ENCODE measurements at regions not wholly inside any gene's neighbourhood (a gene's known extent, or its start where the extent isn't known, plus 50 kb on each side); places are given as distances from the start of the nearest gene placed in this dataset.

GRCh38 chr3:127454051-127454450, 136.5 kb downstream of the TPRA1 start:
- Histone ChIP-seq H3K79me2 (ENCODE audit: insufficient read depth) (no peaks in the 10 kb centered on the region), H3K36me3 (replicated peaks in 1 of 2; ENCODE audit: control insufficient read depth in 1 of 2, insufficient read depth in 2 of 2, low read length in 1 of 2) (no peaks in the 10 kb centered on the region), H3K9me2 (no peaks in the 10 kb centered on the region), H3K4me3 (ENCODE audit: low read depth in 2 of 2, low read length in 1 of 2) (no peak overlapping the region), H3K9ac (no peak overlapping the region), H2AFZ (ENCODE audit: low read depth) (no peak overlapping the region), H3K9me3 (no peaks in the 10 kb centered on the region), H4K20me1 (ENCODE audit: insufficient read depth) (no peaks in the 10 kb centered on the region), H3K4me1 (ENCODE audit: control insufficient read depth in 1 of 2, insufficient read depth in 2 of 2, low read depth in 1 of 2, low read length in 1 of 2) (peaks cover 7 to 13% of the 10 kb centered on the region in 2 experiments; a peak in 2 of 4 replicates), H3K27ac (ENCODE audit: low read depth in 2 of 2, low read length in 1 of 2) (no peak overlapping the region), H3F3A (replicated peaks; ENCODE audit: insufficient read depth) (no peaks in the 10 kb centered on the region), H3K27me3 (ENCODE audit: insufficient read depth) (no peaks in the 10 kb centered on the region), H3K4me2 (no peak overlapping the region)
- POLR2A ChIA-PET = interaction anchor here (1.4 kb wide), 1 partner anchor 443 kb away, joined by 5 read pairs; no protein-coding TSS in a partner anchor
- WGBS (ENCODE audit: low lambda C conversion rate) = no CpG with 5 or more reads among the region's 1 CpG
- DNase-seq = no peak
- CTCF ChIA-PET = interaction anchor here (0.8 to 7.4 kb wide), 15 partner anchors 8 to 774 kb away, joined by 3 to 88 read pairs (median 6); partner anchors contain the start of gene PLXNA1
- no peak for TF ChIP-seq USF2 (IDR thresholded peaks at IDR 0.05; ENCODE audit: borderline replicate concordance, low read depth, low read length)

DNA sequence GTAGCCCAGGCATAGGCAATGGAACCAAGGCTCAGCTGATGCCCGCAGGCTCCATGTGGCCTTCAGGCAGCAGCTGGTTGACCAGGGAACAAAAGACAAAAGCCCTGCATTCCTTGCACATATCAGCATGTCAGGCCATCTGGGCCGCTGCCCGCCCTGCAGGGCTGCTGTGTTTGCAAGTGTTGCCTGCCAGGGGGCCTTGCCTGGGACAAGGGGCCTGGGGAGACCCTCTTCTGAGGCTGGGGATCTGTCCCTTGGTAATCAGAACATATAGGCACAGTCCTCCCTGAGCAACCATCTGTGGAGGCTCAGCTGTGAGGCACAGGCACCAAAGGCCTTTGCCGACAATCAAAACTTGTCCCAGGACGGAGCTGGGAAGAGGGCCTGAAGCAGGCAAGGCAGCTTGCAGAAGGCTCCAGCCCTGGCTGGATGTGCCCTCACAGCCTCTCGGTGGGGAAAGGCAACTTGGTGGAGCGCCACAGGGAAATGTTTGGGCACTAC, 138.2 kb downstream of the TPRA1 start:
- no peak overlapping the region for H3K4me3 ChIP-seq (ENCODE audit: low read depth in 2 of 2, low read length in 1 of 2)
- H2AFZ ChIP-seq (ENCODE audit: low read depth) = no peak overlapping the region
- no peaks in the 10 kb centered on the region for H4K20me1 ChIP-seq (ENCODE audit: insufficient read depth)
- no peaks in the 10 kb centered on the region for H3K36me3 ChIP-seq (replicated peaks in 1 of 2; ENCODE audit: control insufficient read depth in 1 of 2, insufficient read depth in 2 of 2, low read length in 1 of 2)
- no peak overlapping the region for H3K27ac ChIP-seq (ENCODE audit: low read depth in 2 of 2, low read length in 1 of 2)
- H3K9me3 ChIP-seq = no peaks in the 10 kb centered on the region
- no peaks in the 10 kb centered on the region for H3K9me2 ChIP-seq
- no peak overlapping the region for H3K9ac ChIP-seq
- no peak overlapping the region for H3K4me2 ChIP-seq
- H3F3A ChIP-seq (replicated peaks; ENCODE audit: insufficient read depth) = no peaks in the 10 kb centered on the region
- no peak for DNase-seq
- no peaks in the 10 kb centered on the region for H3K79me2 ChIP-seq (ENCODE audit: insufficient read depth)
- TF ChIP-seq EZH2phosphoT487 (IDR thresholded peaks at IDR 0.05; ENCODE audit: borderline replicate concordance, low read depth) (no peak), SMC3 (IDR thresholded peaks at IDR 0.05; ENCODE audit: low read depth, low read length) (no peak), FOXM1 (IDR thresholded peaks at IDR 0.05; ENCODE audit: low read depth) (no peak), CHD2 (IDR thresholded peaks at IDR 0.05; ENCODE audit: low read length, partially characterized antibody) (no peak), NFIC (IDR thresholded peaks at IDR 0.05; ENCODE audit: borderline replicate concordance) (no peak), MXI1 (IDR thresholded peaks at IDR 0.05; ENCODE audit: low read depth, low read length) (no peak), TAF1 (IDR thresholded peaks at IDR 0.05; ENCODE audit: borderline replicate concordance, low read depth, low read length) (no peak), RXRA (IDR thresholded peaks at IDR 0.05; ENCODE audit: borderline replicate concordance, low read depth) (no peak), CTCF (IDR thresholded peaks at IDR 0.05) (no peak), GABPA (IDR thresholded peaks at IDR 0.05; ENCODE audit: low read depth) (no peak), PBX3 (IDR thresholded peaks at IDR 0.05) (no peak), ELF1 (IDR thresholded peaks at IDR 0.05) (no peak), NRF1 (IDR thresholded peaks at IDR 0.05; ENCODE audit: low read depth, low read length) (no peak), EP300 (IDR thresholded peaks at IDR 0.05; ENCODE audit: borderline replicate concordance in 1 of 2, low read depth in 1 of 2, low read length in 1 of 2) (no peak)
- TF ChIP-seq, protein P1, sequence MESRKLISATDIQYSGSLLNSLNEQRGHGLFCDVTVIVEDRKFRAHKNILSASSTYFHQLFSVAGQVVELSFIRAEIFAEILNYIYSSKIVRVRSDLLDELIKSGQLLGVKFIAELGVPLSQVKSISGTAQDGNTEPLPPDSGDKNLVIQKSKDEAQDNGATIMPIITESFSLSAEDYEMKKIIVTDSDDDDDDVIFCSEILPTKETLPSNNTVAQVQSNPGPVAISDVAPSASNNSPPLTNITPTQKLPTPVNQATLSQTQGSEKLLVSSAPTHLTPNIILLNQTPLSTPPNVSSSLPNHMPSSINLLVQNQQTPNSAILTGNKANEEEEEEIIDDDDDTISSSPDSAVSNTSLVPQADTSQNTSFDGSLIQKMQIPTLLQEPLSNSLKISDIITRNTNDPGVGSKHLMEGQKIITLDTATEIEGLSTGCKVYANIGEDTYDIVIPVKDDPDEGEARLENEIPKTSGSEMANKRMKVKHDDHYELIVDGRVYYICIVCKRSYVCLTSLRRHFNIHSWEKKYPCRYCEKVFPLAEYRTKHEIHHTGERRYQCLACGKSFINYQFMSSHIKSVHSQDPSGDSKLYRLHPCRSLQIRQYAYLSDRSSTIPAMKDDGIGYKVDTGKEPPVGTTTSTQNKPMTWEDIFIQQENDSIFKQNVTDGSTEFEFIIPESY (IDR thresholded peaks at IDR 0.05; ENCODE audit: borderline replicate concordance, low read depth) = no peak
- POLR2A ChIA-PET = interaction anchor here (0.7 kb wide), 1 partner anchor 10 kb away, joined by 3 read pairs; no protein-coding TSS in a partner anchor
- 94% methylated on average over 2 of the region's 7 CpGs for WGBS (ENCODE audit: low lambda C conversion rate)
- peaks cover 7 to 20% of the 10 kb centered on the region in 2 experiments; a peak in 2 of 4 replicates for H3K4me1 ChIP-seq (ENCODE audit: control insufficient read depth in 1 of 2, insufficient read depth in 2 of 2, low read depth in 1 of 2, low read length in 1 of 2)
- no peaks in the 10 kb centered on the region for H3K27me3 ChIP-seq (ENCODE audit: insufficient read depth)
- CTCF ChIA-PET = interaction anchor here (0.6 to 7.4 kb wide), 12 partner anchors 8 to 773 kb away, joined by 3 to 88 read pairs (median 4); partner anchors contain the start of gene PLXNA1

All from SK-N-SH (cell line).